Ramos (cell line): ENCODE measurements at regions not wholly inside any gene's neighbourhood (a gene's known extent, or its start where the extent isn't known, plus 50 kb on each side); places are given as distances from the start of the nearest gene placed in this dataset.

Experiments used
- in situ Hi-C: fragments of 300-500 bp; cut with MboI; formaldehyde crosslinking; loops from one replicate; pipeline ENCODE4 v1.14.3; 2022; ENCODE audit warnings: low sequenced_read_pairs; ENCODE audit not compliant: unreplicated experiment

- in situ Hi-C loops = no loop called here
Measured at GRCh38 chr16:85173146-85173980, 61.1 kb upstream of the CIBAR2 start.

GRCh38 chr16:85173981-85174751 is 61.9 kb upstream of the CIBAR2 start:
- in situ Hi-C loops = no loop called here

GRCh38 chr16:85174871-85175723 is 62.8 kb upstream of the CIBAR2 start:
- in situ Hi-C loops = no loop called here

GRCh38 chr16:85175724-85176233 is 63.5 kb upstream of the CIBAR2 start:
- in situ Hi-C loops = no loop called here

GRCh38 chr16:85176541-85177447 is 64.5 kb upstream of the CIBAR2 start:
- in situ Hi-C loops = no loop called here

- in situ Hi-C loops = no loop called here
Measured at GRCh38 chr16:85177448-85177846, 65.2 kb upstream of the CIBAR2 start.

- in situ Hi-C loops = no loop called here
Measured at GRCh38 chr16:85178006-85178591, 65.8 kb upstream of the CIBAR2 start.

GRCh38 chr16:85178596-85178995 is 66.3 kb upstream of the CIBAR2 start:
- in situ Hi-C loops = no loop called here

GRCh38 chr16:85179344-85180046 is 67.2 kb upstream of the CIBAR2 start:
- in situ Hi-C loops = no loop called here

- in situ Hi-C loops = no loop called here
Measured at GRCh38 chr16:85180047-85180826, 68.0 kb upstream of the CIBAR2 start.

- in situ Hi-C loops = no loop called here
Measured at GRCh38 chr16:85180827-85181738, 68.8 kb upstream of the CIBAR2 start.

GRCh38 chr16:85181739-85182129 is 69.5 kb upstream of the CIBAR2 start:
- in situ Hi-C loops = no loop called here

GRCh38 chr16:85182286-85182685 is 70.0 kb upstream of the CIBAR2 start:
- in situ Hi-C loops = no loop called here

GRCh38 chr16:85182774-85183173 is 70.5 kb upstream of the CIBAR2 start:
- in situ Hi-C loops = no loop called here

GRCh38 chr16:85183564-85183963 is 71.3 kb upstream of the CIBAR2 start:
- in situ Hi-C loops = no loop called here

- in situ Hi-C loops = no loop called here
Measured at GRCh38 chr16:85184404-85184803, 72.1 kb upstream of the CIBAR2 start.
